LoVo (cell line): ENCODE measurements at regions not wholly inside any gene's neighbourhood (a gene's known extent, or its start where the extent isn't known, plus 50 kb on each side); places are given as distances from the start of the nearest gene placed in this dataset.
"Not testable (repeated sequence)": the region's sequence is repeated elsewhere in the genome, so short reads cannot be mapped to it uniquely, and the experiment has no call there.

ENCODE experiments used
- DNase-seq: peaks from one replicate; pipeline ENCODE4 v3.0.0-alpha.2; 2016; ENCODE audit warnings: low spot score

DNA sequence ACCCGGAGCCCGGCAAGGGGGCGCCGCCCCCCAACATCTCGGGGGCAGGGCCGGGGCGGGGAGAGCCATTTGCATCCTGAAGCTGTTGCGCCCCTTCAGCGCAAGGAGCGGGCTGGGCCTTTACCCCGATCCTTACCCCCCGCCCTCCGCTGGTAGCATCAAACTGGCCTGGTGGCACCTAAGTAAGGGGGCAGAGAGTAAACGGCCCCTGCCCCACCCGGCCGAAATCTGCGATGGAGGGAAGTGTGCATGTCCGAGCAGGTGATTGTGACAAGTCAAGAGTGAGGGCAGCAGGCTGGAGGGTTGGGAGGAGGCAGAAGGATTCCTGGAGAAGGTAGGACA is 101.2 kb downstream of the ESM1 start:
- no peak for DNase-seq

DNA sequence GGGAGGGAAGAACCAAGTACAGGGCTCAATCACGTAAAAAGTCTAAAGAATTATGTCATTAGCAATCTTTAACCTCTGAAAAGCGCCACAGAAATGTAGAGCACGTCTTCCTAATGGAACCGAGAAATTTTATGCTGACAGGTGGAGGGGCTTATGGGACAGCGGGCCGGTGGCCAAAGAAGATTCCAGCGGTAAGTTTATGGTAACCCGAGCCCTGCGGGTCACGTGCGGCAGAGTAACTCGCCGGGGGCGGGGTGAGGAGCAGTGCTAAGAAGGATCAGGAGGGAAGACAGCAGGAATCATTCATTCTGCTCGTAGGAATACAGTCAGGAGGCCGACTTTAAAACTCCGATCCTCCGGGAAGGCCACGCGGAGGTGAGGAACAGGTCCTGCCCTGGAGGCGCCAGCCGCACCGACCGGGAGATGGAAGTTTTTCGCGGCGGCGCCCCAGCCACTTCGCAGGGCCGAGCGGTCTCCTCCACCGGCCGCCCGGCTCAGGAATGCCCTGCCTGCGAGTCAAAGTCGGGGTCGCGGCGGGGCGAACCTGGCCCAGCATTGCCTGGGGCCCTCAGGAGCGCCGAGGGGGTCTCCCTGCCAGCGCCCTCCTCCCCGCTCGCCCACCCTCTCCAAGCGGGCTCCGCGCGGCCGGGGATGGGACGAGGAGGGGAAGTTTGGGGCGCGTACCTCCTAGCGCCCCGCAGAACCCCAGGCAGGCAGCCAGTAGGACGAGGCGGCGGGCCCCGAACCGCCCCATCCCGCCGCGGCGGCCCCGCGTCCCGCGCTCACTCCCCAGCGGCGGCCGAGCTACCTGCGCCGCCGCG is 101.8 kb downstream of the ESM1 start:
- no peak for DNase-seq

DNA sequence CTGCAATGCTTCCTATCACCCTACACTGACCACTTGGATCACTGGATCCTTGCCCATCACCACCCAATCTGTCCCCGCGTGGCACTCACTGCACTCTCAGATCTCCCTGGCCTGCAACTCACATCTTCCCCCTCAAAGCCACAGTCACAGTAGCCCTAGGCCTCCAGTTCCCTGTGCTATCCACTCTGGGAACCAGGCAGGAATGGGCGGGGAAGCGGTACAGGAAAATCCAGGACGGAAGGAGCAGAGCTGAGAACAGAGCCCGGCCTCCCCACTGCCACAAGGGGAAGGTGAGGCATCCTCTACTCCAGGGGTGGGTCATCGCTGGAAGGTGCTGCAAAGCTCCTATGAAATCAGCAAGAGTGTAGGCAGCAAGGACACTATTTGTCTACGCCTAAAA is 102.6 kb downstream of the ESM1 start:
- DNase-seq: no peak

DNA sequence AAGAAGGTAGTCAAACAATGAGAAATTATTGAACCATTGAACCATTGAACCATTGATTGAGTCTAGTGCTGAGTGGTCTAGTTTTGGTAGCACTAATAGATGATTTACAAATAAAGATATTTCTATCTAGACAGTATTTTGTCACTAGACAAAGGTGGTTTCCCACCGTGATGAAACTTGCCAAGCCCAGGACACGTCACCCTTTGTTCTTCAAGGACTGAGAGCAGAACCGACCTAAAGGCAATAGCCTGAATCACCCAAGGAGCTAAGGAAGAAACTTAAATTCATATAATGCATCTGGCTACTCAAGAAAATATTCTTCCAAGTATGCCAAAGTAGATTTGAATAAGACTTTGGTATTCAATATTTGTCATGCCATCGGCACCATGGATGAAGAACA is 103.3 kb downstream of the ESM1 start:
- DNase-seq: no peak

DNA sequence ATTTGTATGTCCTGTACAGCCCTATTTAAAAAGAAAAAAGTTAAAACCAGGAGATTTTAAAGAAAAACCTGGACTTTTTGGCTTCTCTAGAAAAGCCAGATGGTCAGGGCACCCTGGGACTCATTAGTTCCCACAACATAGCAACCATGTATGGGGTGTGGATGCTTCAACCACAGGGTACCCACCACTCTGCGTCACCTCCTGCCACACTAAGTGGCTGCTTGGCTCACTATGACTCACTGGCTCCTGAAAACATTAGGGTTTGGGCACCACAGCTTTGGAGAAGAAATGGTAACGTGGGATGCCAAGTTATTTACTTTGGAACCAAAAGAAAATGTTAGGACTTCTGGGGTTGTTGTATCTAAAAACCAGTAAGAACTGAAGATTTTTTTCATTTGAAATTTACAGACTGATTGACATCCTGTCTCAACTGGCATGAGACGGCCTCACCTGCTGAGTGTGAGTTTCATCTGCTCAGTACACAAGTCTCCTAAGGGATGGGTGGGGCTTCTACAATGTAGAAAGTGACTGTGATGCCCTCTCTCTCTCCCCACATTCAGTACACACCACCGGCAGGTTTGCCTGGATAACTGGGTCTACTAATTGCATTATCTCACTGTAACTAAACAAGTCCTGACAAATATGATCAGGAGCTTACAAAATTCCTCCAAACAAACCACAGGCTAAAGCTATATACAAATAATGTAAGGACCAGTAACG is 103.9 kb downstream of the ESM1 start:
- no peak for DNase-seq

DNA sequence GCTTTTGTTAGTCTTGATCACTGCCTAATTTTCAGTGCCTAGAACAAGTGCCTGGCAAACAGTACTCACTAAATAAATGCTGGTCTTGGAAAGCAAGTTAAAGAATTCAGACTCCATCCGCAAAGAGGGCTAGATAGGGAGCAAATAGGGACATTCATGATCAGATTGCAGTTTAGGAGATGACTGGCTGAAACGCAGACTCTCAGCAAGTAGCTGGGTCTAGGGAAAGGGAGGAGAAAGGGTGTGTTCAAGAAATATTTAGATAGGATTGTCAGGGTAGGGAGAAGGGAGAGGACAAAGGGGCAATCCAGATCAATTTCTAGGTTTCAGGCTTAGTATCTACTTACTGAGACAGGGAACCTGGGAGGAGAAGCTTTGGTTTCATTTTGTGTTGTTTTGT is 108.4 kb downstream of the ESM1 start:
- DNase-seq: no peak

DNA sequence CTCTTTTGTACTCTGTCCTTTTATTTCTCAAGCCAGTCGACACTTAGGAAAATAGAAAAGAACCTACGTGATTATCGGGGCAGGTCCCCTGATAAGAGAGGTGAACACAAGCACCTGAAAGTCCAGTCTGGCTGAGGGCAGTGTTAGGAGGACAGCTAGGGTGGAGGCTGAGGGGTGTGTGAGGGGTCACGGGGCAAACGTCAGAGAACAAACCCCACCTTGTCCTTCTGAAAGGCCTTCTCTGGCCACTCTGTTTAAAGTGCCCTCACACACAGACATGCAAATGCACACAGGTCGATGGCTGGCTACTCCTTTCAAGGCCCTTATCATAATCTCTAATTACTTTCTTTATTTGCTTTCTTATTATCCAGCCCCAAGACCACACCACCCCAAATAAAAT is 108.8 kb downstream of the ESM1 start:
- DNase-seq: no peak

DNA sequence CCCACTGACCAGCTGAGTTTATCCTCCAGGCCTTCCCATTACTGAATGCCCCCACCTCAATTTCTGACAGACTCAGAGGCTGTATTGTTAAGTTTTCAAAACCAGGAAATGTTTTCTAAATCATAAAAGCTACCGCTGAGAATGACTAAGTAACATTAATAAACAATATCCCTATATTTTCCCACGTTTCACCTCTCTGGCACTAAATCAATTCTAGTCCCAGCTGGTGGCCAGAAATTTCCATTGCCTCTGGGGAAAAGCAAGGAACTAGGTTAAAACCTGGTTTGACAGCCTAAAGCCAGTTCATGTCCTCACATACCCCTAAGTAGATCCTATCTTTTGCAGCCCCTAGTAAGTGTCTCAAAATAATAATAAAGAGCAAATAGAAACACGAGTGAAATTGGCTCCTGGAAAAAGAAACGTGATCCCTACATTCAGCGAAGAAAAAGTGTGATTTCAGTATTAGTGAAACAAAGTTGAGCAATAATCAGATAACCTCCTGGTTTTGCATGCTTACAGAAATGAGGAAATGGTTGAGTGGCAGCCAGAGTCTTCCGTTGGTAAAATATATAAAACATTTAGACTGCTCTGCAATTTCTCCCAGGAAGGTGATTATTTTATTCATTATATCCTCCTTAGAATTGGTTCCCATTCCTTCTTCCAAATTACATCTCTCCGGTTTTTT is 110.9 kb downstream of the ESM1 start:
- DNase-seq: no peak

DNA sequence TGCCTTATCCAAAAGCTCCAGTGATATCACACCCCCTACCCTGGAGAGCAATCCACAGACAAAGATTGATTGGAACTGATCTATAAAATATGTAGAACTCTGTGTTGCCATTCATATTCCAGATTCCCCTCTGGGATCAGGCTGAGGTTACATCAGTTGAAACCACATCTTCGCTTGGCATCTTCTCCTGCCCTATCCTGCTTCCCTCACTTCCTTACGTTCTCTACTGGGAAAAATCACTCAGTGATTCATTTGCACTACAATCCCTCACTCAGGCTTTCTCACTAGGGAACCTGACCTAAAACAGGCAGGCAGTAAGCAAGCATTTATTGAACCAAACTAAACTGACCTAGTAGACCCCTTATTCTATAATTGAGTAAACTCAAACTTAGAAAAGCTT is 111.7 kb downstream of the ESM1 start:
- no peak for DNase-seq

DNA sequence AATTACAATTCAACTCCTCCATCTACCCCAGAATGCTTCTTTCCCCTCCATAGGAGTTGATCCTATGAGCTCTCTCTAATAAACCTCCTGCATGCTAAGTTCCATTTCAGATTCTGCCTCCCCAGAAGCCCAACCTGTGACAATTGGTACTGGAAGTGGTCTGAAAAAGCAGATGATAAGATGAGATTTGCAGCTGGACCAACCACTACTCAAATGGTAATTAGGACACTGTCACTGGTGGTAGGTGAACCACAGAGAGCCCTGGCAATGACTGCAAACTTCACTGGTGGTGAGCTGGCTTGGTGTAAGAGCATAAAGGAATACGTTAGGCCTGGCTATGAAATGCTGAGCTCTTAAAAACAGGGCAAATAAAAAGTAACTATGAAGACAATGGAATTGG is 112.6 kb downstream of the ESM1 start:
- DNase-seq: no peak

DNA sequence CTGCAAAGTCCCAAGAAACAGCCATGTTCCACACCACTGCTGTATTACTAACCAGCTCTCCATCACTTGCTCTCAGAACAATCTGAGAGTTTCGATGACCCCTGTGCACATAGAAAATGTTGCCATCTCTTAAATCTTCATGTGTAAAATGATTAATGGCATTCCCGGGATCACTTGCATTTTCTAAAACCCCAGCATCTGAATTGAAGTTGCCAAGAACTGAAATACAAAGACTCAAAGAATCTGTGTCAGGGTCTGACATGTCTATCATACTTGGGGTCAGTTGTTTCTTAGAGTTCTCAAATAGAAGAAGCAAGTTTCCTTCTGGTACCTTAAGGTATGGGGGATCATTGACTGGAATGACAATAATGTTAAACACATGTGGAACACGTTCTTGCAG is 115.1 kb downstream of the ESM1 start:
- no peak for DNase-seq

DNA sequence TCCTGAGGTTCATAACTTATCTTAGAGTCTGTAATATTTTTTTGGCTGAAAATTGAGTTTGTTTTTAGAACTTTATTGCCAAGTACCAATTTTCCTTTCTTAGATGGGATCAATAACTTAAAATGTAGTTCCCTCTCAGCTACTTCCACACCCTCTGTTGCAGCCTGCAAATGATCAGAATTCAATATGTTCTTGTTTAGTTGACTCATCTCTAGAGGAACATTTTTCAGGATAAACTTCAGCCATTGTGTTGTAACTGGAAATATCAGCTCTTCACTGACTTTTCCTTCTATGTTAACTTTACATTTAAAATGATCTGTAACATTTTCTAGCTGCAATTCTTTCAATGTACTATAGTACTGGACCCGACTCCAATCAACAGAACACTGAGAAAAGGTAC is 115.7 kb downstream of the ESM1 start:
- DNase-seq: no peak

DNA sequence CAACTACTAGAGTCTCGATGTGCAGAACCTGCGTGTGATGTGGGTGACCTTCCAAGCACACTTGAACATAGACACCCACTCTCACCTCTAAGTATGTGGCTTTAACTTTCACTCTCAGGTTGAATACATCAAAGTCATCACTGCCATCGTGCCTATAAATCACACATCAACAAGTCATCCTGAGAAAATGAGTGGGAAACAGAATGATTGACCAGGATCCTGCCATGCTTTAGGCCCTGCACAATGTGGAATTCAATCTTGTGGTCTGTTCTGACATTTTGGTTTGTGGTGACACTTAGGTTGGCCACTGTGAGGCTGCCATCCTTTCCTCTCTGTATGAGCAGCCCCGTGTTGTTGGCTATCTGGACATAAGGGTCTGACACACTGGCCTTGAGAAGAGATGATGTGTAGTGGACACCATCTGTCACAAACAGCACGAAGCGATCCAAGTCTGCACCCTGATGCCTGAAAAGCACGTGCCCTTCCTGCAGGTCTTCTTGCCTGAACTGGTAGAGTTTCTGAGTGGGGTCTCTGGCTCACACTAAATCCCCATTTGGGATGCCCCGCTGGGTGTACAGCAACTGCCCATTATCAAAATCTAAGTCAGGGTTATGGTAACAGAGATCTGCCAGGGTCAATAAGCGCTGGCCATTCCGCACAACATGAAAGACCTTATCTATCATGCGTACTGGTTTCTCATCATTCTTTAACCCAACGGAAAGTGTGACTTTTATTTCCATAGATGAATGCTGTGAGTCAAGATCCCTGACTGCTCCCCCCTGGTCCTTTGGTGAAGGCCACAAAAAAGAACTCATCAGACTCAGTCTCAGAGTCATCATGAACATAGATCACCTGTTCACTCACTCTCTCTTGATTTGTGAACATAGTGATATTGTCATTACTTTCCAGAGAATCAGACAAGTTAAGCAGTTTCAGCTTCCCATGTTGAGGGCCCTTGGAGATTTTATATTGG is 116.6 kb downstream of the ESM1 start:
- no peak for DNase-seq

DNA sequence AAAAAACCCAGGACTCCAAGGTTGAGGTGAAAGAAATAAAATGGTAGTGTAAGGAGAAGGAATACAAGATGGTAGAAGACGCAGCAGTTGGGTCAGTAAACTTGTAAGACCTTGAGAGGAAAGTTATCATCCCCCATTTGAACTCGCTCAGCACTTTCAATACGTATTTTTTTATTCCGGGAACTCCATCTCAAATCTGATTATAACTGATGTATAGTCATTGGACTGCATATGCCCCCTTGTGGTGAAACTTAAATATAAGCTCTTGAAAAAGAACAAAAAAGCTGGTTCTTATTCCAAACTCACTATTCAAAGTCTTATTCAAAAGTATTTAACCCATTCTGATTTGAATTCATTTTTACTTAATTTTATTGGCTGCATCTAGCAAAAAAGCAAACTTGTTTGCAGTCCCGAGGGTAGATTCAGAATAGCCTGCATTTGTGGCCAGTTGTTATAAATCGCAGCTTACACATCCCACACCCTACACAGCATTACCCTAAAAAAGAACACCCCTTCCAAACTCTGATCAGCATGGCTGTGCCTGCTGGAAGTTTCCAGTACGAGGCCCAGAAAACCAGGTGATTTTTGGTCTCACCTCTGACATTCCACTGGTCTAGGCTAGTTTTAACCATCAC is 118.0 kb downstream of the ESM1 start:
- DNase-seq: peak; percentile 61

DNA sequence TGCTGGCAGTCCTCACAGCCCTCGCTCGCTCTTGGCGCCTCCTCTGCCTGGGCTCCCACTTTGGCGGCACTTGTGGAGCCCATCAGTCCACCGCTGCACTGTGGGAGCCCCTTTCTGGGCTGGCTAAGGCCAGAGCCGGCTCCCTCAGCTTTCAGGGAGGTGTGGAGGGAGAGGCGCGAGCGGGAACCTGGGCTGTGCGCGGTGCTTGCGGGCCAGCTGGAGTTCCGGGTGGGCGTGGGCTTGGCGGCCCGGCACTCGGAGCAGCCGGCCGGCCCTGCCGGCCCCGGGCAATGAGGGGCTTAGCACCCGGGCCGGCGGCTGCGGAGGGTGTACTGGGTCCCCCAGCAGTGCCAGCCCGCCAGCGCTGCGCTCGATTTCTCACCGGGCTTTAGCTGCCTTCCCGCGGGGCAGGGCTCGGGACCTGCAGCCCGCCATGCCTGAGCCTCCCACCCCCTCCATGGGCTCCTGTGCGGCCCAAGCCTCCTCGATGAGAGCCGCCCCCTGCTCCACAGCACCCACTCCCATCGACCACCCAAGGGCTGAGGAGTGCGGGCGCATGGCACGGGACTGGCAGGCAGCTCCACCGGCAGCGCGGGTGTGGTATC is 120.4 kb downstream of the ESM1 start:
- not testable (repeated sequence) for DNase-seq

DNA sequence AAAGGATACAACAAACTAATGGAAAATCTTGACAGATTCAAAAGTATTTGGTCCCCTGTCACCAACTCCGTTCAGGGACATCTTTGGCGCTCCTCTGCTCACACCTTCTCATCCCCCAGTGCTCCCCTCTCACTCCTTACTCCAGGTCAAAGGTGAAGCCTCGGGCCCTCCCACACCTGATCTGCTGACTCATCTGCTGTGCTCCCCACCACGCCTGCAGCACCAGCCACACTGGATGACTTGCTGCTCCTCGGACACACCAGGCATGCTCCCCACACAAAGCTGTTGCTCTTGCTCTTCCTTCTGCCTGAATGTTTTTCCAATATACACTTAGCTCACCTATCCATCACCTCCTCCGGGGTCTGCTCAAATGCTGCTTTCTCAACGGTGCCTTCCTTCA is 123.4 kb downstream of the ESM1 start:
- peak; percentile 24 for DNase-seq

DNA sequence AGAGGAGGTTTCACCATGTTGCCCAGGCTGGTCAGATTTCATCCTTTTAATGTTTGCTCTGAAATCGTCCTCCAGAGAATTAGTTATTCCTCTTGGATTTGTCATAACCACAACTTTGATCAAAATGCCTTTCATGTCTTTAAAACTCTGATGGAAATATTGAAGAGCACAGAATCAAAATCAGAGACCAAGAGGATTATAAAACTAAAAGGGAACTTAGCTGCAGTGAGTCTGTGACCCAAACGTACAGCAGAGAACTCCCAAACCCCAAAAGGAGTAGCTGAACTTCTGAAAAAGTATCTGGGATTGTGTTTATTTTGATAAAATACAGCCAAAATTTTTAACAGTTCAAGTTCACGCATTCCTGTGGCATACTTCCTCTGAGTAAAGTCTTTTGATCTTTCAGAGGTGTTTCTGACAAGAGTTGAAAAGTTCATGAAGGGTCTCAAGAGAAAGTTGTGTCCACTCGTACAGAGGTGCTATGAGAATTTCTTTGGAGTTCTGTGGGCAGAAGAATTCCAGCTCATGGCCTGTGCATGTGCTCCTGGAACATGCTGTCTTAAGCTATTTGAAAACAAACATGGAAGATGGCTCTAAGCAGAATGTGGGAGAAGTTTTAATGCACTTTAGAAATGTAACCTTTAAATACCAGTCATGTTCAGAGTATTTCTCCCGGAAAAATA is 124.0 kb downstream of the ESM1 start:
- DNase-seq: no peak

DNA sequence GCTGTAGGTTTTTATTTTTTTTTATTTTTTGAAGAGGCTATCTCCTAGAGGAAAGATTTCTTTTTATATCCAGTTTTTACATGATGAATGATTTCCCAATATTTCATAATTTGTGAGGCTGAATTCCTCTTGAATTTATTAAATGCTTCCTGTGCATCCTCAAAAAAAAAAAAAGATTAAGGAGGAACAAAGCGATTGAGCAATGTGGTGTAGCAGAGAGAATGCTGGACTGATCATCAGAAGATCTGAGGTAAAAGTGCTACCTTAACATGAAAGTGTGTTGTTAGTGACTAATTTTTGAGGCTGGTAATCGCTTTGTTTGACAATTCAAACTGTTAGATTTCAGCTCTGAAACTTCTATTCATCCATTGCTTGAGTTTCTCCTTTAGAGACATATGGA is 125.1 kb downstream of the ESM1 start:
- DNase-seq: no peak

DNA sequence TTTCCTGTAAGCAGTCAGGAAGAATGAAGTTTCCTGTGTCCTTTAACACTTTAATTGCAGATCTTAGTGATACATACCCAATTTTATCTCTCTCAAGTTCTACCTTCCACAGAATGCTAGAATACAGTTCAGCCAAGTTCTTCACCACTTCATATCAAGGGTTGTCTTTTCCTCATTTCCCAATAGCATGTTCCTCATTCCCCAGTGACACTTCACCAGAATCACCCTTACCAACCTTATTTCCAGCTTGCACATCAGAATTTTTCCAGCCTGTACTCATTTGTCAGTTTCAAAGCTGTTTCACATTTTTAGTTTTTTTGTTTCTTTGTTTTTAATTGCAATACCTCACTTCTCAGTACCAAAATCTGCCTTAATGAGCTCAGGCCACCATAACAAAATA is 126.1 kb downstream of the ESM1 start:
- DNase-seq: no peak

DNA sequence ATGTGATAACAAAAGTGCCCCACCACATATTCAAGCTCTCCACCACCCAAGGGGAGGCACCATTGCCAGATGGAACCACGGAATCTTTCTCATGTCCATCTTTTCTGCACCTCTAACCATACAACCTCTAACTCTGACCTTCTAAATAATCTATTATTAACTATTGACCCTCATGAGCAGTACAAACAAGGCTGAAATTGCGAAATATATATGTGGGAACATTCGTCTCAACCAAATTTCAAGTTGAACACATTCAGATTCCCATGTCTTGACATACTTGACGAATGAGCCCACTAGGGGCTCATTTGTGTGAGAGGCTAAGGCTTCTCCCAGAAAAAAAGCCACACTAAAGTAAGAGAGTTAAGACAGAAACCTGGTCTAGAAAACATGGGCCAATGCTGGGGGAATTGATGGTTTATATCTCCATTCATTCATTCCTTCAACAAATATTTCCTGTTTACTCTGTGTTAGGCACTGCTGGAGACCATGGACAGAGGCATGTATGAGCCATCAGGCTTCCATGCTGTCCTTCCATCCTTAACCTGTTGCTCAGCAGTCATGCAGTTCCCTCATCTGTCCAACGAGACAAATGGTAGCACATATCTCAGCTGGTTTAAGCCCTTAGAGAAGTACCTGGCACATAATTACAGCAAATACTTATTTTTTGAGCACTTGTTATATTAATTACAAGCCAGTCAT is 130.4 kb downstream of the ESM1 start:
- DNase-seq: no peak
